ENCODE measurements at regions not wholly inside any gene's neighbourhood (a gene's known extent, or its start where the extent isn't known, plus 50 kb on each side); places are given as distances from the start of the nearest gene placed in this dataset.

DNA sequence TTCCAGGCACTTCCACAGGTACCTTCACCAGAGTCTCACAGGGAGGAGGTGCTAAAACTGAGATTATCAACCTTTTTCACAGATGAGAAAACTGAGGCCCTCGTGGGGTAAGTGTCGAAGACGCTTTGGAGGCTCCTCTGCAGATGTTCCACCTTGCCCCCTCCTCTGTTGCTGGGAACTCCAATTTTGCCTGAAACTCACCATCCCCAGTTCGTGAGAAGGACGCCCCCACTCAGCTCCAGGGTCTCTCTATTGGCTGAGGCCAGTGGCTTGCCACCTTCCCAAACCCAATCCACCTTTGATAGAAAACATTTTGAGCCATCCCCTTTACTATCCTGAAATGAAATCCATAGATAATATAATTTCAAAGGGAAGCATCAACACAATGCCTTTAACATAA is 109.1 kb downstream of the CYP26B1 start:
- Histone ChIP-seq H3K9ac (ENCODE audit: low read length) (no peak overlapping the region), H3K79me2 (ENCODE audit: low read length) (no peaks in the 10 kb centered on the region)

DNA sequence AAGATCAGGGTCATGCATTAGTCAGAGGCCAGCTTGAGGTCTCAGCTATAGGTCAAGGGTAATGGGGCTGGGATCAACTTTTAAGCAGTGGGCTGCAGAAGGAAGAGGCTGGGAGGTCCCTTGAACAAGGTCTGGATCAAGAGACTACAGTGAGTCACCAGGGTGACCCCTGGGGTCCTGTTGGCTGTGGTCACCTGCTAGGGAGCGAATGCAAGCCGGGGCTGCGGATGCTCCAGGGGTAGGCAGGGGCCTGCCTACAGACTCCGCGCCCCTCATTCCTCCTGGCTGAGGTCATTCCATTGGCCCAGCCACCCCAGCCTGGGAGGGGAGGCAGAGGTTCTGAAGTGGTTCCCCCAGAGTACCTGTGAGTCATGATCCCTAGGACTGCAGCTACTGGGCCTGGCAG is 110.4 kb downstream of the CYP26B1 start:
- H3K4me2 ChIP-seq (ENCODE audit: low read length) = no peak overlapping the region
- no peak overlapping the region for H2AFZ ChIP-seq (ENCODE audit: low read depth, low read length)
- H3K9me3 ChIP-seq (ENCODE audit: insufficient read depth, low read length) = no peaks in the 10 kb centered on the region
- no peaks in the 10 kb centered on the region for H3K79me2 ChIP-seq (ENCODE audit: low read length)
- H3K36me3 ChIP-seq (replicated peaks; ENCODE audit: low read depth, low read length) = no peaks in the 10 kb centered on the region
- H3K4me1 ChIP-seq (ENCODE audit: low read length) = no peaks in the 10 kb centered on the region
- TF ChIP-seq, protein P1, sequence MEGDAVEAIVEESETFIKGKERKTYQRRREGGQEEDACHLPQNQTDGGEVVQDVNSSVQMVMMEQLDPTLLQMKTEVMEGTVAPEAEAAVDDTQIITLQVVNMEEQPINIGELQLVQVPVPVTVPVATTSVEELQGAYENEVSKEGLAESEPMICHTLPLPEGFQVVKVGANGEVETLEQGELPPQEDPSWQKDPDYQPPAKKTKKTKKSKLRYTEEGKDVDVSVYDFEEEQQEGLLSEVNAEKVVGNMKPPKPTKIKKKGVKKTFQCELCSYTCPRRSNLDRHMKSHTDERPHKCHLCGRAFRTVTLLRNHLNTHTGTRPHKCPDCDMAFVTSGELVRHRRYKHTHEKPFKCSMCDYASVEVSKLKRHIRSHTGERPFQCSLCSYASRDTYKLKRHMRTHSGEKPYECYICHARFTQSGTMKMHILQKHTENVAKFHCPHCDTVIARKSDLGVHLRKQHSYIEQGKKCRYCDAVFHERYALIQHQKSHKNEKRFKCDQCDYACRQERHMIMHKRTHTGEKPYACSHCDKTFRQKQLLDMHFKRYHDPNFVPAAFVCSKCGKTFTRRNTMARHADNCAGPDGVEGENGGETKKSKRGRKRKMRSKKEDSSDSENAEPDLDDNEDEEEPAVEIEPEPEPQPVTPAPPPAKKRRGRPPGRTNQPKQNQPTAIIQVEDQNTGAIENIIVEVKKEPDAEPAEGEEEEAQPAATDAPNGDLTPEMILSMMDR (IDR thresholded peaks at IDR 0.05; ENCODE audit: low read depth, low read length) = no peak
- no peak for TF ChIP-seq EZH2phosphoT487 (IDR thresholded peaks at IDR 0.05; ENCODE audit: low read depth)
- no peaks in the 10 kb centered on the region for H4K20me1 ChIP-seq (ENCODE audit: insufficient read depth, low read length)
- H3K27ac ChIP-seq (ENCODE audit: low read length) = no peak overlapping the region
- no peaks in the 10 kb centered on the region for H3K27me3 ChIP-seq (ENCODE audit: low read depth, low read length)
- H3K9ac ChIP-seq (ENCODE audit: low read length) = no peak overlapping the region
- no peak overlapping the region for H3K4me3 ChIP-seq (ENCODE audit: low read length)

More for the DNA sequence above, 109.1 kb downstream of the CYP26B1 start:
- no peaks in the 10 kb centered on the region for H3K36me3 ChIP-seq (replicated peaks; ENCODE audit: low read depth, low read length)
- TF ChIP-seq, protein P1 (IDR thresholded peaks at IDR 0.05; ENCODE audit: low read depth, low read length) = no peak
- no peak for TF ChIP-seq EZH2phosphoT487 (IDR thresholded peaks at IDR 0.05; ENCODE audit: low read depth)
- no peaks in the 10 kb centered on the region; the same call in 1 of the 2 replicates for H3K9me3 ChIP-seq (ENCODE audit: insufficient read depth, low read length)
- no peak overlapping the region for H3K4me3 ChIP-seq (ENCODE audit: low read length)
- no peak overlapping the region for H3K27ac ChIP-seq (ENCODE audit: low read length)
- no peak overlapping the region for H2AFZ ChIP-seq (ENCODE audit: low read depth, low read length)
- H3K27me3 ChIP-seq (ENCODE audit: low read depth, low read length) = no peaks in the 10 kb centered on the region
- no peaks in the 10 kb centered on the region for H3K4me1 ChIP-seq (ENCODE audit: low read length)
- no peaks in the 10 kb centered on the region for H4K20me1 ChIP-seq (ENCODE audit: insufficient read depth, low read length)
- no peak overlapping the region for H3K4me2 ChIP-seq (ENCODE audit: low read length)

DNA sequence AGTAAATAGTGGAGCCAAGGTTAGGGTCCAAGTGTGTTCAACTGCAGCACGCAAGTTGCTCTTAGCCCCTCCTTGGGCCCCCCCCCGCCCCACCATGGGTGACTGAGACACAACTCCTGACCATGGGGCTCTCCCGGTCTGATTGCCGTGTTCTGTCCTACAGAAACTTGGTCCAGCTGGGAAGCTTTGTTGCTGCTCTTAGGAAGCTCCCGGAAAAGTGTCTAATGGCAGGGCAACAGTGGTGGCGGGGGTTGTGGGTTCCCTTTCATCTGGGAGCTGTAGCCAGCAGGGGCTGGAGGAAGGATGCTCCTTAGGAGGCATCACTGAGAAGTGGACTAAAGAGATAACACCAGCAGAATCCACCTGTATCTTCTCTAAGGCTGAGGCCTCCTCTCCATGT is 111.1 kb downstream of the CYP26B1 start:
- H3K27me3 ChIP-seq (ENCODE audit: low read depth, low read length) = no peaks in the 10 kb centered on the region
- H3K4me3 ChIP-seq (ENCODE audit: low read length) = no peak overlapping the region
- no peak overlapping the region for H3K27ac ChIP-seq (ENCODE audit: low read length)
- no peaks in the 10 kb centered on the region for H3K4me1 ChIP-seq (ENCODE audit: low read length)
- H3K4me2 ChIP-seq (ENCODE audit: low read length) = no peak overlapping the region
- H3K9me3 ChIP-seq (ENCODE audit: insufficient read depth, low read length) = no peaks in the 10 kb centered on the region
- TF ChIP-seq, protein P1 (IDR thresholded peaks at IDR 0.05; ENCODE audit: low read depth, low read length) = no peak
- TF ChIP-seq EZH2phosphoT487 (IDR thresholded peaks at IDR 0.05; ENCODE audit: low read depth) = no peak
- H2AFZ ChIP-seq (ENCODE audit: low read depth, low read length) = no peak overlapping the region
- H4K20me1 ChIP-seq (ENCODE audit: insufficient read depth, low read length) = no peaks in the 10 kb centered on the region
- H3K9ac ChIP-seq (ENCODE audit: low read length) = no peak overlapping the region
- no peaks in the 10 kb centered on the region for H3K36me3 ChIP-seq (replicated peaks; ENCODE audit: low read depth, low read length)
- H3K79me2 ChIP-seq (ENCODE audit: low read length) = no peaks in the 10 kb centered on the region

DNA sequence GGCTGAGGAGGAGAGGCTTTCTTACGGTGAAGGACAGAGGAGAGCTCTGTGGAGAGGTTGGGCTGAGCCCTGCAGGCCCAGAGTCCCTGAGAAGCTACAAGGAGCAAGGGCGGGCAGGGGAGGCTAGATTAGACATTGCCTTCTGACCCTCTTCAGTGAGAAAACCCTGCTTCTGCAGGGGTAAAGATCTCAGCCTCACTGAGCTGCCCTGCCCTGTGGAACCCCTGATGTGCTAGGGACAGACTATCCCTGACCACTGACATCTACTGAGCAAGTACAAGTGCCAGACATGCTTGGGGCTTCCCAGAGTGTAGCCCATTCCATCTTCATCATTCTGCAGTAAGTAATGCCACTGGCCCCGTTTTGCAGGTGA is 111.5 kb downstream of the CYP26B1 start:
- H2AFZ ChIP-seq (ENCODE audit: low read depth, low read length) = no peak overlapping the region
- H3K4me1 ChIP-seq (ENCODE audit: low read length) = no peaks in the 10 kb centered on the region
- no peaks in the 10 kb centered on the region for H4K20me1 ChIP-seq (ENCODE audit: insufficient read depth, low read length)
- no peak overlapping the region for H3K9ac ChIP-seq (ENCODE audit: low read length)
- no peak overlapping the region for H3K4me2 ChIP-seq (ENCODE audit: low read length)
- H3K9me3 ChIP-seq (ENCODE audit: insufficient read depth, low read length) = no peaks in the 10 kb centered on the region
- H3K27me3 ChIP-seq (ENCODE audit: low read depth, low read length) = no peaks in the 10 kb centered on the region
- no peaks in the 10 kb centered on the region for H3K36me3 ChIP-seq (replicated peaks; ENCODE audit: low read depth, low read length)
- TF ChIP-seq, protein P1 (IDR thresholded peaks at IDR 0.05; ENCODE audit: low read depth, low read length) = no peak
- no peak for TF ChIP-seq EZH2phosphoT487 (IDR thresholded peaks at IDR 0.05; ENCODE audit: low read depth)
- no peak overlapping the region for H3K27ac ChIP-seq (ENCODE audit: low read length)
- H3K4me3 ChIP-seq (ENCODE audit: low read length) = no peak overlapping the region
- H3K79me2 ChIP-seq (ENCODE audit: low read length) = no peaks in the 10 kb centered on the region
